Retina (tissue), 1 donor: ENCODE measurements at regions not wholly inside any gene's neighbourhood (a gene's known extent, or its start where the extent isn't known, plus 50 kb on each side); places are given as distances from the start of the nearest gene placed in this dataset.
"Not testable (repeated sequence)": the region's sequence is repeated elsewhere in the genome, so short reads cannot be mapped to it uniquely, and the experiment has no call there.

Experiments
- DNase-seq: peaks from one replicate; pipeline ENCODE4 v3.0.0-alpha.2; 2016

DNA sequence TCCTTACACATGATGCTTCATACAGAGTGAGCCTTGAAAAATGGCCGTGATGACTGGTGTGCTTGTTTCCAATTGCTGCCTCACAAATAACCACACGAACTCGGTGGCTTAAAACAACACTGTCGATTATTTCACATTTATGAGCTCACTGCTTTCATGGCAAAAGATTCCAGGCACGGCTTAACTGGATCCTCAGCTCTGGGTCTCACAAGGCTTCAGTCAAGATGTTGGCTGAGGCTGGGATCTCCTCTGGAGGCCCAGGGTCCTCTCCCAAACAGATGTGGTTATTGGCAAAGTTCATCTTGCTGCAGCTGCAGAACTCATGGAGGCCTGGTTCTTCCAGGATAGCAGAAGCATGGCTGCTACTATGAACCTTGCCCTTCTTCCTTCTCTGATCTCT, 144.6 kb downstream of the TFAP2C start:
- DNase-seq, result no peak

DNA sequence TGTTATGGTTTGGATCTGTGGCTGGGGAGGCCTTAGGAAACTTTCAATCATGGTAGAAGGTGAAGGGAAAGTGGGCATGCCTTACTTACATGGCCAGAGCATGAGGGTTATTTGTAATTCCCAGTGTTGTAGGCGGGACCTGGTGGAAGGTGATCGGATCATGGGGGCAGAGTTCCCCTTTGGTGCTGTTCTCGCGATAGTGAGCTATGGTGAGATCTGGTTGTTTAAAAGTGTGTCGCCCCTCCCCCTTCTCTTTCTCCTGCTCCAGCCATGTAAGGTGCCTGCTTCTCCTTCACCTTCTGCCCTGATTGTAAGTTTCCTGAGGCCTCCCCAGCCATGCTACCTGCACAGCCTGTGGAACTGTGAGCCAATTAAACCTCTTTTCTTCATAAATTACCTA, 145.8 kb downstream of the TFAP2C start:
- DNase-seq, result no peak

DNA sequence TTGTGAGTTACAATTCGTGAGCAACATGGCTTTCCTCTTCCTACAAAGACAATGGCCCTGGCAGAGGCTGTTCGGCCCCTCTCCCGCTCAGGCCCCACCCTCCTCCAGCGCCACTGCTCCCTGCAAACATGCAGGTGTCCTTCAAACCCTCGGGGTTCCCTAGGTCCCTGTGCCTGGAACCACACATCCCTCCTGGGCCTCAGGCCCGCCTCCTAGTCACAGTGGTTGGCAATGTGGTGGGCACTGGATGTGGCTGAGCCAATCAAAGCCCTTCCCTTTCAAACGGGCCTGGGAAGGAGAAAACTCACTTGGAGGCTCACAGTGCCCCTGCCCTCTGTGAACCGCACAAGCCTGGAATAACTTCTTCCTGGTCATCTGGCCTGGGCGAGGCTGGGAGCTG, 147.2 kb downstream of the TFAP2C start:
- no peak for DNase-seq

DNA sequence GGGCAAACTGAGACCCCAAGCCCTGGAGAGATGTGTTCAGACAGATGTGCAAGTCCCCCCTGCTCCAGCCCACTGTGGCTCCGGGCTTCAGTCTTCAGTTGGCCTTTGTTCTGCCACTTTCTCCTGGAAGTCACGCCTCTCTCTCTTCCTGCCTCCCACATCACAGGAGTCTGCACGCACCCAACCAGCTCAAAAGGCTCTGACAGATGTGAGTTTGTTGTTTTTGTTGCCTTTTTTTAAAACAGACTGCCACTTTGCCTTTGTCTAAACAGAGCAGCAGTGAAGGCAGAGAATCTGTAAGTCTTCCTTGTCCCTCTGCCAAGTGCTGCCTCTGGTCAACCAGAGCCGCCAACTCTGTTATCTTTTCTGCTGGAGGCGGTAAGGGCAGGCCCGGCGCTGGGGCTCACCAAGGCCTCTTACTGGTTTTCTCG, 149.7 kb downstream of the TFAP2C start:
- no peak for DNase-seq

DNA sequence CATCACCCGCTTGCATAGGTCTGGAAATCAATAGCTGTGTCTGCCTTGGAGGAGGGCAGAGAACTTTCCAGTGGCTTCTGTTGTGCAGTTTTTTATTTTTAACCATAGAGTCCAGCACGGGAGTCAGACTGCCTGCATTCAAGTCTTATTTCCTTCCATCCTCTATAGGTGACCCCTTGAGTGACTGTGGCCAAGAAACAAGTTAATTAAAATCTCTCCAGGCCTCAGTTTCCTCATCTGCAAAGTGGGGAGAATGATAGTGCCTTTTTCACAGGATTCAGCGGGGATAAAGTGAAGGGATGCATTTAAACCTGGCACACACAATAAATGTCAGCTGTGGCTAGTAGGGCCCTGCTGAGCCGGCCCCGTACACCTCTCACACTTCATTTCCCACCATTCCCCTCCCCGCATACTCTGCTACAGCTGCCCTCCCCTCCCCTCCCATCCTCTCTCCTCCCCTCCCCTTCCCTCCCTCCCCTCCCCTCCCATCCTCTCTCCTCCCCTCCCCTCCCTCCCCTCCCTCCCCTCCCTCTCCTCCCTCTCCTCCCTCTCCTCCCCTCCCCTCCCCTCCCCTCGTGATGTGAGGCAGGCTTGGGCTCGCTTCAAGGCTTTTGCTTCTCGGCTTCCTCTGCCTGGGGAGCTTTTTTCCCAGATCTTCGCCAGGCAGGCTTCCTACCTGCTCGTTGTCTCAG, 150.5 kb downstream of the TFAP2C start:
- no peak for DNase-seq

DNA sequence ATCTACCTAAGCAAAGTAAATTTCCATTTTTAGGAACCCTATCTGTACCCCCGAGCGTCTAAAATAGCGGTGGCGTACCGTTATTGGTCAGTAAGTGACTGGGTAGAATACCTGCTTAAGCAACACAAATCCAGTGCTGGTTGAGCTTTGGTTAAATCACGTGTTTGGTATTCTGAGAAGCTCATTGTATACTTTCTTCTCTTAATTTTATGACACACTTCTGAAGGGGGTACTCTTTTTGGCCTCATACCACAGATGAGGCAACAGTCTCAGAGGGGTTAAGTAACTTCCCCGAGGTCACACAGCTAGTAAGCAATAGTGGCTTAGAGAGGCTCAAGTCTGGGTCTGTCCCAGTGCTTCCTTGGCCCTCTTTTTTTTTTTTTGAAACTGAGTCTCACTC, 151.2 kb downstream of the TFAP2C start:
- no peak for DNase-seq

DNA sequence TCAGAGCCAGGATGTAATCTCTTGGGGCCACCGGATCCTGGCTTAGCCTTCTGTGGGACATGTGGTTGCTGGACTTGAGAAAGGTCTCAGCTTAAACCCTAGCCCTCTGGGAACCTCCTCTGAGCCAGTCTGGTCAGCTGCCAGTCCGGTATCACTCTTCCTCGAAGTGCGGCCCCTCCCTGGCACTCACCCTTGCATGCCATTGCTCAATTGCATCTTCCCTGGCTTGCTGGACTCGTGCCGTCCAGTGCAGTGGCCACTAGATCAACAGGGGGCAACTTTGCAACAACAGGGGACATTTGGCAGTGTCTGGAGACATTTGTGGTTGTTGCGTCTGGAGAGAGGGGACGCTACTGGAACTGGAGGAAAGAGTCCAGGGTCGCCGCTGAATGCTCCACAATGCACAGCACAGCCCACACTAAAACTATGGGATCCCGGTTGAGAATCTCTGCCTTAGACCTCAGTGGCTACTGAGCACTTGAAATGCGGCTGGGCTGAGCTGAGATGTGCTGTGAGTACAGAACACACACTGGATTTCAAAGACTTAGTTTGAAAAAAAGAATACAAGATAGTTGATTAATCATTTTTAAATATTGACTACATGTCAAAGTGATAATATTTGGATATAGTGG, 152.1 kb downstream of the TFAP2C start:
- DNase-seq, result no peak

DNA sequence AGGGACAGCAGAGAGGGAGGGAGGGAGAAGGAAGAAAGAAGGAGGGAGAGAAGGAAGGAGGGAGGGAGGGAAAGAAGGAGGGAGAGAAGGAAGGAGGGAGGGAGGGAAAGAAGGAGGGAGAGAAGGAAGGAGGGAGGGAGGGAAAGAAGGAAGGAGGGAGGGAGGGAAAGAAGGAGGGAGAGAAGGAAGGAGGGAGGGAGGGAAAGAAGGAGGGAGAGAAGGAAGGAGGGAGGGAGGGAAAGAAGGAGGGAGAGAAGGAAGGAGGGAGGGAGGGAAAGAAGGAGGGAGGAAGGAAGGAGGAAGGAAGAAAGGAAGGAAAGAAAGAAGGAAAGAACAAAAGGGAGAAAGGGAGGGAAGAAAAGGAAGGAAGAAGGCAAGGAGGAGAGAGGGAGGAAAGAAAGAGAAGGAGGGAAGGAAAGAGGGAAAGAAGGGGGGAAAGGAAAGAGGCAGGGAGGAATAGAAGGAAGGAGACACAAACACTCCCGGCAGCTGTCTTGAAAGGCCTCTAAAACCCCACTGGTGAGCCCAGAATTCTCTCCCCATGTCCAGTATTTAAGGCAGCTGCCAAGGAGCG, 153.0 kb downstream of the TFAP2C start:
- not testable (repeated sequence) for DNase-seq

DNA sequence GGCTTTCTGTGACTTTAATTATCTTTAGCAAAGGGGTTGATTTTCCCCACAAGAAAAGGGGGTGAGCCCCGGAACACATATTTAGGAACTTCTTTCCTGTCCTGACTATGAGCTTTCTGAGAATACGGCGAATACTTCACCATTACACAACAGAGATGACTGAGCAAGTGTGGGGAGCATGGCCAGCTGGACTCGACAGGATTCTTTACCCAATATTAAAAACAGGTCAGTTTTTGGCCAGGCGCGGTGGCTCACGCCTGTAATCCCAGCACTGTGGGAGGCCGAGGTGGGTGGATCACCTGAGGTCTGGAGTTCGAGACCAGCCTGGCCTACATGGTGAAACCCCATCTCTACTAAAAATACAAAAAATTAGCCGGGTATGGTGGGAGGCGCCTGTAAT, 153.7 kb downstream of the TFAP2C start:
- not testable (repeated sequence) for DNase-seq

DNA sequence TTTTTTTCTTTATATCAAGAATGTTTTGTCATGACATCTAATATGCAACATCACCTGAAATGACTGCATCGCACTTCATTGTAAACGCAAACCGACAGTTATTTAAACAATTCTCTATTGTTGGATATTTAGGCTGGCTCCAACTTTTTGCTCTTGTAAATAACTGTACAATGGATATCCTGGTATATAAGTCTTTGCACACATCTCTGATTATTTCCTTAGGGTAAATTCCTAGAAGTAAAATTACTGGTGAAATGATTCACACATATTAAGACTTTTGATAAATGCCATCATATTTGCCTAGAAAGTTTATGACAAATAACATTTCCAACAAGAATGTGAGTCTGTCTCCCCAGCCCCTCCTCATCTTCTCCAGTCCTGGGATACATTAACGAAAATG, 154.7 kb downstream of the TFAP2C start:
- DNase-seq, result no peak

DNA sequence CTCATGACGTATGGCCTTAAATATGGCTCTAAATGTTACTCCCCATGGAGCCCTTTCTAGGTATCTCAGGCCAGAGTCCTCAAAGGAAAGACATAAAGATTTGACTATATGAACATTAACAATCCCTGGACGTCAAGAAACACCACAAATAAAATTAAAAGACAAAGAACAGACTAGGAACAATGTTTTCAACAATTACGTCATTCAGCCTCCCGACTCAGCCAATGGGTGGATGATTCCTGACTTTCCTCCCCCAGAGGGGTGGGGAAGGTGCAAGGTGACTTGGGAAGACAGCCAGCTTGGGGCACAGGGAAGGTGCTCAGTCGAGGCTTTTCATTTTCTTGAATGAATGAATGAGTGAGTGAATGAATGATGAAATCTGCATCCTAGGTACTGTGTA, 157.4 kb downstream of the TFAP2C start:
- no peak for DNase-seq

DNA sequence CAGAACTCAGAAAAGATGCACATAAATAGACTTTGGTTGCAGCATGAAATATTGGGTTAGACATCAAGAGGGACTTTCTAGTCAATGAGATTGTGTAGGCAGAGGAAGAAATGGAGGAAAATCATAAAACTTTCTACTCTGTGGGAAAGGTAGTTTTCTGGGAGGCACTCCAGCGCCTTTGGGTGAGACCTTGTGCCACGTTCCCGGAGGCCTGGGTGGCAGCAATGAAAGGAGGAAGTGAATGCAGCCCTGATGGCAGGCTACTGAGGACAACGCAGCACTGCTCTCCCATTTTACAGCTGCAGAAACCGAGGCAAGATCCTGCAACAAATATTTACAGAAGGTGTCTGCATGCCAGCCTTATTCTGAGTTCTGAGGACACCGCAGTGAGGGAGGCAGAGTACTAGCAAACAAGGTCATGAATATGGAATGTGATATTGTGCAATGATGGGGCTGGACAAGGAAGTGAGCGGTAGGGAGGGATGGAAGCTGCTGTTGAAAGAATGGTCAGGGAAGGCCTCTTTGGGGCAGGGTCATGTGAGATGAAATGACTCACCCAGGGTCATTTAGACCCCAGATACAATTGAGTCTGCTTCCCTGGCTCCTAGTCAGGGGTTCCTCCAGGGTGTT, 159.1 kb downstream of the TFAP2C start:
- DNase-seq, result no peak

DNA sequence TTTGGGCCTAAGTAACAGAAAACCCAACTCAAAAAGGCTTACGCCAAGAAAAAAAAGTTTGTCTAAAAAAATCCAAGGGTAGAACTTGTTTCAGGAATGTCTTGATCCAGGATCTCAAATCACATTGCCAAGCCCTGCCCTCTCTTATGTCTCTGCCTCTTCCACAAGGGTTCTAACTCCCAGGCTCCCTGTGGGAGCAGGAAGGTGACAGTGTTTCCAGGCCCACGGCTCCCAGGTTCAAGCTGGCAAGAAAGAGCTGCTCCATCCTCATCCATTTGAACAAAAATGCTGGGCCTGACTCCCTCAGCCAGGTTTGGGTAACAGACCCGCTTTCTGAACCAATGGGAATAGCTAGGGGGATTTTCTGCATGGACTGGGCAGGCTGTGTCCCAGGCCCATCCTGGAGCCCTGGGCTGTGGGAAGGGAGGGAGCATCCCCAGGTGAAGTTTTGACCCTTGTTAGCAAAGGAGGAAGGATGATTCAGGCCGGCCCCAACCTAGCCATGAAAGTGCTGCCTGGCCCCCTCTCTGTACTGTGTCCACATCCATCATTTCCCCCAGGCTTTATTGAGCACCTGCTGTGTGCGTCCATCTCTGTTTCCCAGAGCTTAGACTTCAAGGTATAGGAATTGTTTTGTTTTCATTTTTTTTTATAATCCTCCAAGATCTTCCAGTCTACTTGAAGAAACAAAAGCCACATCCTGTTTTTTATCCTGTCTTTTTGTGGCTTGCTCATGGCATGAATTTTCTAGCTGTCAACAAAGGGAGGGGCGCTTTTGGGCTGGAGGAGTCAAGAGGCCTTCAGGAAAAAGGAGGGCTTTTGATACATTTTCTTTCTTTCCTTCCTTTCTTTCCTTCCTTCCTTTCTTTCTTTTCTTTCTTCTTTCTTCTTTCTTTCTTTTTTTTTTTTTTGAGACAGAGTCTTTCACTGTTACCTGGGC, 159.8 kb downstream of the TFAP2C start:
- DNase-seq, result no peak

DNA sequence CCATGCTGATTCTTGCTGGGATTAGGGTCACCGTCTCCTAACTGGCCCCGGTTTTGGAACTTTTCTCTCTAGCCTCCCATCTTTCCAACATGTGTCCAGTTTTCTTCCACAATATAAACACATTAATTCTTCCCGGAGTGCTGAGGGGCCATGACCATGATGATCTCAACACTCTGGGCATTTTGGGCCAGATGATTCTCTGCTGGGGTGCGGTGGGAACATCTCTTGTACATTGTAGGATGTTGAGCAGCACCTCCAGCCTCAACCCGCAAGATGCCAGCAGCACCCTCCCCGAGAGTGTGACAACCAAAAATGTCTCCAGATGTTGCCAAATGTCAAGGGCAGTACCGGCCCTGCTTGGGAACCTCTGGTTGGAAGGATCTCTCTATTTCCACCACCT, 164.8 kb downstream of the TFAP2C start:
- no peak for DNase-seq

DNA sequence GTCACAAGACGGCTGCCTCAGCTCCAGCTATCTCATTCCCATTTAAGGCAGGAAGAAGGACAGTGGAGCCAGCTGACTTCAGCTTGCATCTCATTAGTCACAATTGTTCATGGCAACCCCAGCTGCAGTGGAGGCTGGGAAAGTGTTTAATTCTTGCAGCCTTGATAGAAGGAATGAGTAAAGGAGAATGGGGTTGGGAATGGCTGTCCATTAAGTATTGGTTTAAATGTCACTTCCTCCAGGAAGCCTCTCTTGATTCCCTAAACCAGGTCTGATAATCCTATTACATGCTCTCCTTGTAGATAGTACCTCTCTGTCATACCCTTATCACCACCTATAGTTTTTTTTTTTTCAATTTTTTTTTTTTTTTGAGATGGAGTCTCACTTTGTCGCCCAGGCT, 166.4 kb downstream of the TFAP2C start:
- no peak for DNase-seq

DNA sequence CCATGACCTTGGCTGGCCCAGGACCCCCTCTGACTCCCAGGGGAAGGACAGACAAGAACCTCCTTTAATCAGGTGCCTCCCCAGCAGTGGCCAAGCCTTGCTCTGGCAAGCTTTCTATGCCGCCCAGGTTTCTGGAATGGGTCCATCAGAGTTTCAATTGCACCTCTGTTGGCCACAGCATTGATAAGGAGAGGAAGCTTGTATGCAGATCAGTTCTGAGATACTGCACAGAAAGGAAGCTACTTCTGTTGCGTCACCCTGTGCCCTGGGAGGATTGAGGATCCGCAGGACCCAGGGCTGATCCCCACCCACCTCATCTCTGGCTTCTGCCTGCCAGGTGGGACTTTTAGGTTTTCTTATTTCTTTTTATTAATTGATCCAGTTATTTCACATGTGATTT, 167.2 kb downstream of the TFAP2C start:
- DNase-seq, result no peak

DNA sequence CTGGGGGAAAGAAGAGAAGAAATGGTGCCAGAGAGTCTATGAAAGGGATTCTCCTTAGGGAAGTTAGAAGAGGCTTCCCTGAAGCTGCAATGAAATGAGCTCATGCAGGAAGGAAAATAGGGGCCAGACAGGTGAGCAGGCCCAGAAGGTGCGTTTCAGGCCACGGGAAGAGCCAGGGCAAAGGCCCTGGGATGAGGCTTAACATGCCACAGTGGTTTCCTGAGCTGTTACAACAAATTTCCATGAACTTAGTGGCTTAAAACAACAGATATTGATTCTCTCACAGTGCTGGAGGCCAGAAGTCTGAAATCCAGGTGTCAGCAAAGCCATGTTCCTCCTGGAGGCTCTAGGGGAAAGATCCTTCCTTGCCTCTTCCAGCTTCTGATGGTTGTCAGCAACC, 167.9 kb downstream of the TFAP2C start:
- no peak for DNase-seq

DNA sequence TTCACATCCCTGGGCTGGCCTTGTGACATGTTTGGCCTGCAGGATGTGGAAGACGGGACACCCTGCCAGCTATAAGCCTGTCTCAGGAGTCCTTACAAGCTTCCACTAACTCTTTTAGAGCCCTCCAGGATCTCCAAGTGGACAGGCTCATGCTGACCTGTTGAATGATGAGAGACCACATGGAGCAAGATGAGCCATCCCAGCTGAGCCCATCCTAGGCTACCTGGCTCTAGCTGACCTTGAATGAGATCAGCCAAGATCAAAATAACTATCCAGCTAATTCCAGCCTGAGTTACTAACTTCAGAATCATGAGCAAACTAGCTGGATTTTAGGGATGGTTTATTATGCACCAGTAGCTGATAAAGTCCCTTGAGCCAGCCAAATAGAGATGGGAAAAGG, 169.5 kb downstream of the TFAP2C start:
- DNase-seq, result no peak

DNA sequence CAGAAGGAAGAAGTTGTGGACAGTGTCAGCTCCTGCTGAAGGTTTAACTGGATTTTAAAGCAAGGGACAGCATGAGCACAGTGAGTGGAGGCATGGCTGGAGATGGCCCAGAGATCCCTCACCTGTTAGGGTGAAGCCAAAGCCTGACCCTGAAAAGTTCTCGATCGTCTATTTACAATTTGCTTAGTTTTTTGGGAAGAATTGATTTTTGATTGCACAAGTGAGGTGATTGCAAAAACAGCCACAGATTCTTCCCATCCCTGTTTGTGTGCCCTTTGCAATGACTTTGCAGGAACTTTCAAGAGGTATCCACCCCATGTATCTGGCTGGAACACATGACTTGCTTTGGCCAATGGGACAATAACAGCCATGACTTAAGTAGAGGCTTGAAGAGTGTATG, 170.1 kb downstream of the TFAP2C start:
- DNase-seq, result no peak

DNA sequence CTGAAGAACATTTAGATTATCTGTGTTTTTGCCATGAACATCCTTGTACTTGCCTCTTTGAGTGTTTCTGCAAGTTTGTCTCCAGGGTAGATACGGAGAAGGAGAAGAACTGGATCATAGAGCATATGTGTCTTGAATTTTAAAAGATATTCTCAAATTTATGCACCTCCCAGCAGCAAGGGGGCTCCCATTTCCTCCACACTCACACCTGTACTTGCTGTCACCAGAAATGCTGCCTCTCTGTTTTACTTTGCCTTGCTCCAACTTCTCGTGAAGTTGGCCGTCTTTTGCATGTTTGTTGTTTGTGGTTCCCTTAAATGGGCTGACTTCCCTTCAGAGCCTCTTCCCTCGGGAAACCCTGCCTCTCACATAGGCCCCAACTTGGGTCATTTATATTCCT, 171.0 kb downstream of the TFAP2C start:
- no peak for DNase-seq

DNA sequence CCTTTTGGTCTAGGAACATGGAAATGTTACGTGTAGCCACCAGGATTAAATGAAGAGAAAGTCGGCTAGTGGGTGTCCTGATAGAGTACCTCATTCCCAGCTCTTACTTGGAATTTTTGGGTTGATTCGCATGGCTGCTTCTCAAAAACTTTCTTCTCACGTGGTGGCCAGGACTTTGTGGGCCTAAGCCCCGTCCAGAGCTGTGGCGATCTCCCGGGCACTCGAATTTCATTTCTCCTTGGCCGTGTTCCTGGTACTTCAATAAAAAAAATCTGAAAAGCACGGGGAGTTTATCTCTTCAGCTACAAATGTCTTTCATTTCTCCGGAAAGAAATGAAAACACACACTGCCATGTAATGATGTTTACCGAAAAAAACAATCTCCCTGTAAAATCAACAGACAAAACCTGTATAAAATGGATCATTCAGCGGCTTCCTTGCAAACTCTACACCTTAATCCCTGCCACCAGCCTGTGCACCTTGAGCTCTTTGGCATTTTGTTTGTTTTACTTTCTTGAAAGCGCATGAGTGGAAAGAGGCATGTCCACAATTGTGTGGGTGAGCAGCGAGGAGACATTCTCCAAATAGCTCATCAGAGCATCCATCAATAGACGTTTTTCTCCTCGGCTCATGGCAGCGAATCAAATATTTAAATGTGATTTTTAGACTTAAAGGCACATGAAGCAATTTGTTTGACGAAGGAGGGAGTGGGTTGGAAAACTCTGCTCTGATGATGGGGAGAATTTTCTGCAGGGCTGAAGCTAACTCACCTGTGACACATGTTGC, 173.1 kb downstream of the TFAP2C start:
- DNase-seq, result no peak

DNA sequence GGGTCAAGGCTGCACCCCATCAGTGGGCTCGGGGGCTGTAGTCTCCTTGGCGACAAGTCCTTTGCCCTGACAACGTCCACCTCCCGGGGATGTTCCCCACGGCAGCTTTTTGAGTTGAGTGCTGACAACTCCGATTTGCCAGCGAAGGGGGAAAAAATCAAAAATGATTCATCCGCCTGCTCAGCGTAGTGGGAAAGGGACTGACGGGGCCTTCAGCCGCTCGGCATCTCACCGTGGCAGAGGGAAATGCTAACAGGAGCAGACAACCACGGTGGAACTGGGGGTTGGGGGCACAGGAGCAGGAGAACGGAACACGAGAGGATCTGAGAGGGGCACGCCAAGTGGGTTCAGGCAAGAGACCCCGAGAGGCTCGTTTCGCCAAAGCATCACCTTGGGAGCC, 173.7 kb downstream of the TFAP2C start:
- DNase-seq, result no peak
